GM12878 (cell line): ENCODE measurements at regions not wholly inside any gene's neighbourhood (a gene's known extent, or its start where the extent isn't known, plus 50 kb on each side); places are given as distances from the start of the nearest gene placed in this dataset.

Source experiments
- ATAC-seq: fragments of 200-7000 bp; cut with Tn5 transposase; 3 replicates; pipeline ENCODE4 v1.9.1; 2020; ENCODE audit warnings: mild to moderate bottlenecking, moderate library complexity
- BruUV-seq: library from RNA; stranded (reverse); fragments of 400-500 nt; replicated peaks from 2 replicates; lab custom pipeline; 2021; lab: Mats Ljungman, UMichigan
- CTCF ChIA-PET: fragments of 300-600 bp; sonication (Branson Sonifier 250); formaldehyde crosslinking; extraction: SDS; loops from one replicate; lab custom pipeline; 2021; ENCODE audit warnings: inconsistent platforms; lab: Yijun Ruan, JAX
- POLR2A ChIA-PET: fragments of 350-600 bp; formaldehyde crosslinking; extraction: SDS; loops from one replicate; lab custom pipeline; 2021; ENCODE audit warnings: inconsistent platforms; lab: Charles Lee
- RAD21 ChIA-PET: fragments of 300-600 bp; sonication (Branson Sonifier 250); formaldehyde crosslinking; loops from one replicate; lab custom pipeline; 2023; ENCODE audit warnings: antibody characterized with exemption; ENCODE audit not compliant: unreplicated experiment; lab: Charles Lee
- SMC1A ChIA-PET: fragments of 300-600 bp; sonication (Branson Sonifier 250); formaldehyde crosslinking; loops from one replicate; lab custom pipeline; 2023; ENCODE audit not compliant: unreplicated experiment, uncharacterized antibody; lab: Charles Lee
- DNase-seq: peaks from one replicate; pipeline ENCODE4 v3.0.0-alpha.2; 2011; ENCODE audit warnings: low read depth, low spot score
- FAIRE-seq: peaks from 3 replicates; lab custom pipeline; 2011; peaks lifted over from hg19 to GRCh38; lab: Jason Lieb, UNC
- H2AFZ ChIP-seq: 2 replicates; pipeline ENCODE4 v1.6.0; 2011; ENCODE audit warnings: low read depth, low read length, control low read depth; ENCODE audit not compliant: control insufficient read depth
- H3K27ac ChIP-seq: 2 replicates; pipeline ENCODE4 v1.5.1; 2011; ENCODE audit warnings: control low read depth; ENCODE audit not compliant: control insufficient read depth, insufficient read depth
- H3K27me3 ChIP-seq, 2 experiments: replicated peaks in 1 of 2; 2 replicates each; pipeline versions ENCODE4 v1.6.0 to v1.6.1; 2011; ENCODE audit warnings: low read length in 1 of 2; ENCODE audit not compliant: control insufficient read depth in 2 of 2, insufficient read depth in 2 of 2
- H3K36me3 ChIP-seq, 2 experiments: 2 replicates each; pipeline ENCODE4 v1.5.1; 2011; ENCODE audit warnings: low read length in 1 of 2; ENCODE audit not compliant: control insufficient read depth in 2 of 2, insufficient read depth in 2 of 2
- H3K4me1 ChIP-seq: 2 replicates; pipeline ENCODE4 v1.6.1; 2011; ENCODE audit warnings: mild to moderate bottlenecking, low read length, moderate library complexity, mixed read lengths; ENCODE audit not compliant: control insufficient read depth, insufficient read depth
- H3K4me2 ChIP-seq: 2 replicates; pipeline ENCODE4 v1.6.0; 2011; ENCODE audit warnings: control low read depth; ENCODE audit not compliant: control insufficient read depth, insufficient read depth
- H3K4me3 ChIP-seq: fragments of 200-600 bp; sonication (generic); 2 replicates; pipeline ENCODE4 v1.5.1; 2016
- H3K79me2 ChIP-seq: 2 replicates; pipeline ENCODE4 v1.6.0; 2011; ENCODE audit warnings: low read length; ENCODE audit not compliant: control insufficient read depth, insufficient read depth
- H3K9ac ChIP-seq: 2 replicates; pipeline ENCODE4 v1.8.0; 2011; ENCODE audit warnings: low read length, control low read depth, mixed read lengths; ENCODE audit not compliant: control insufficient read depth, insufficient read depth
- H3K9me3 ChIP-seq: replicated peaks from 3 replicates; pipeline ENCODE4 v1.5.1; 2011; ENCODE audit warnings: mild to moderate bottlenecking, low read length; ENCODE audit not compliant: control insufficient read depth, insufficient read depth
- H4K20me1 ChIP-seq: 2 replicates; pipeline ENCODE4 v1.6.0; 2011; ENCODE audit not compliant: control insufficient read depth, insufficient read depth
- EGR1 ChIP-seq, 2 experiments: IDR thresholded peaks; 1 replicate in 1 of 2; 2 replicates in 1 of 2; pipeline ENCODE4 v1.6.1; 2011 to 2012; ENCODE audit warnings: low read depth in 2 of 2, low read length in 2 of 2, borderline replicate concordance in 1 of 2, mild to moderate bottlenecking in 1 of 2, moderate library complexity in 1 of 2
- FOS ChIP-seq: IDR thresholded peaks from 3 replicates; pipeline ENCODE4 v1.6.1; 2011; ENCODE audit warnings: borderline replicate concordance; ENCODE audit not compliant: insufficient read length; ENCODE audit errors: extremely low read depth
- HDGF ChIP-seq: fragments of 450-650 bp; IDR thresholded peaks from 2 replicates; pipeline ENCODE4 v1.6.1; 2016; ENCODE audit warnings: antibody characterized with exemption
- IRF5 ChIP-seq: fragments of 450-650 bp; IDR thresholded peaks from 2 replicates; pipeline ENCODE4 v1.6.1; 2017; ENCODE audit warnings: borderline replicate concordance
- NR2C2 ChIP-seq: IDR thresholded peaks from 2 replicates; pipeline ENCODE4 v1.6.1; 2011; ENCODE audit warnings: borderline replicate concordance, low read depth; ENCODE audit not compliant: control insufficient read depth, insufficient read length
- TCF3 ChIP-seq: IDR thresholded peaks from 2 replicates; pipeline ENCODE4 v1.6.1; 2012; ENCODE audit warnings: low read depth, mild to moderate bottlenecking, low read length, borderline replicate concordance; ENCODE audit not compliant: insufficient read depth
- ZSCAN29 ChIP-seq: fragments of 450-650 bp; IDR thresholded peaks from 2 replicates; pipeline ENCODE4 v1.6.1; 2017; ENCODE audit warnings: mild to moderate bottlenecking, moderate library complexity
- WGBS: methylation state at CpG from one replicate; pipeline ENCODE4 v1.1.6; 2016; ENCODE audit warnings: low lambda C conversion rate; ENCODE audit not compliant: insufficient replicate concordance, insufficient coverage; ENCODE audit errors: missing lambda C conversion rate; 5-methylcytosine and 5-hydroxymethylcytosine counted together
- in situ Hi-C: fragments of 300-500 bp; cut with MboI; formaldehyde crosslinking; loops from 9 replicates; pipeline ENCODE4 v1.14.3; 2018; ENCODE audit warnings: mixed read lengths
- intact Hi-C: fragments of 100-400 bp; cut with micrococcal nuclease; formaldehyde crosslinking; loops from one replicate; pipeline ENCODE4 v1.14.2; 2022; ENCODE audit not compliant: unreplicated experiment
- TF ChIP-seq, protein P1 (sequence below): fragments of 450-650 bp; formaldehyde crosslinking; IDR thresholded peaks from 2 replicates; pipeline ENCODE4 v1.5.0; 2022; ENCODE audit warnings: mild to moderate bottlenecking, missing genetic modification characterization
- TF ChIP-seq, protein P2 (sequence below): IDR thresholded peaks from 2 replicates; pipeline ENCODE4 v1.6.1; 2012; ENCODE audit warnings: mild to moderate bottlenecking, low read depth, low read length

- Histone ChIP-seq H3K4me3 (no peak overlapping the region), H3K79me2 (no peaks in the 10 kb centered on the region), H3K36me3 (no peaks in the 10 kb centered on the region), H3K27ac (no peak overlapping the region), H3K9ac (no peak overlapping the region), H3K9me3 (no peaks in the 10 kb centered on the region; the same call in 2 of the 3 replicates), H3K4me1 (no peaks in the 10 kb centered on the region), H3K4me2 (no peak overlapping the region), H2AFZ (no peak overlapping the region), H4K20me1 (no peaks in the 10 kb centered on the region), H3K27me3 (no peaks in the 10 kb centered on the region)
- BruUV-seq, result no TSS peak
- no peak for DNase-seq
- ChIA-PET POLR2A (no interaction called here), CTCF (no interaction called here), SMC1A (no interaction called here), RAD21 (no interaction called here)
- no peak for FAIRE-seq
- 63% methylated on average over 17 of the region's 17 CpGs for WGBS
- TF ChIP-seq EGR1 (IDR thresholded peaks at IDR 0.05; ENCODE audit: borderline replicate concordance in 1 of 2, low read depth in 2 of 2, low read length in 2 of 2) (no peak), TCF3 (no peak), ZSCAN29 (no peak), FOS (no peak), NR2C2 (no peak), HDGF (no peak), IRF5 (no peak)
- TF ChIP-seq, protein P1, sequence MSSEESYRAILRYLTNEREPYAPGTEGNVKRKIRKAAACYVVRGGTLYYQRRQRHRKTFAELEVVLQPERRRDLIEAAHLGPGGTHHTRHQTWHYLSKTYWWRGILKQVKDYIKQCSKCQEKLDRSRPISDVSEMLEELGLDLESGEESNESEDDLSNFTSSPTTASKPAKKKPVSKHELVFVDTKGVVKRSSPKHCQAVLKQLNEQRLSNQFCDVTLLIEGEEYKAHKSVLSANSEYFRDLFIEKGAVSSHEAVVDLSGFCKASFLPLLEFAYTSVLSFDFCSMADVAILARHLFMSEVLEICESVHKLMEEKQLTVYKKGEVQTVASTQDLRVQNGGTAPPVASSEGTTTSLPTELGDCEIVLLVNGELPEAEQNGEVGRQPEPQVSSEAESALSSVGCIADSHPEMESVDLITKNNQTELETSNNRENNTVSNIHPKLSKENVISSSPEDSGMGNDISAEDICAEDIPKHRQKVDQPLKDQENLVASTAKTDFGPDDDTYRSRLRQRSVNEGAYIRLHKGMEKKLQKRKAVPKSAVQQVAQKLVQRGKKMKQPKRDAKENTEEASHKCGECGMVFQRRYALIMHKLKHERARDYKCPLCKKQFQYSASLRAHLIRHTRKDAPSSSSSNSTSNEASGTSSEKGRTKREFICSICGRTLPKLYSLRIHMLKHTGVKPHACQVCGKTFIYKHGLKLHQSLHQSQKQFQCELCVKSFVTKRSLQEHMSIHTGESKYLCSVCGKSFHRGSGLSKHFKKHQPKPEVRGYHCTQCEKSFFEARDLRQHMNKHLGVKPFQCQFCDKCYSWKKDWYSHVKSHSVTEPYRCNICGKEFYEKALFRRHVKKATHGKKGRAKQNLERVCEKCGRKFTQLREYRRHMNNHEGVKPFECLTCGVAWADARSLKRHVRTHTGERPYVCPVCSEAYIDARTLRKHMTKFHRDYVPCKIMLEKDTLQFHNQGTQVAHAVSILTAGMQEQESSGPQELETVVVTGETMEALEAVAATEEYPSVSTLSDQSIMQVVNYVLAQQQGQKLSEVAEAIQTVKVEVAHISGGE (CRISPR knock-in tag), result no peak
- TF ChIP-seq, protein P2, sequence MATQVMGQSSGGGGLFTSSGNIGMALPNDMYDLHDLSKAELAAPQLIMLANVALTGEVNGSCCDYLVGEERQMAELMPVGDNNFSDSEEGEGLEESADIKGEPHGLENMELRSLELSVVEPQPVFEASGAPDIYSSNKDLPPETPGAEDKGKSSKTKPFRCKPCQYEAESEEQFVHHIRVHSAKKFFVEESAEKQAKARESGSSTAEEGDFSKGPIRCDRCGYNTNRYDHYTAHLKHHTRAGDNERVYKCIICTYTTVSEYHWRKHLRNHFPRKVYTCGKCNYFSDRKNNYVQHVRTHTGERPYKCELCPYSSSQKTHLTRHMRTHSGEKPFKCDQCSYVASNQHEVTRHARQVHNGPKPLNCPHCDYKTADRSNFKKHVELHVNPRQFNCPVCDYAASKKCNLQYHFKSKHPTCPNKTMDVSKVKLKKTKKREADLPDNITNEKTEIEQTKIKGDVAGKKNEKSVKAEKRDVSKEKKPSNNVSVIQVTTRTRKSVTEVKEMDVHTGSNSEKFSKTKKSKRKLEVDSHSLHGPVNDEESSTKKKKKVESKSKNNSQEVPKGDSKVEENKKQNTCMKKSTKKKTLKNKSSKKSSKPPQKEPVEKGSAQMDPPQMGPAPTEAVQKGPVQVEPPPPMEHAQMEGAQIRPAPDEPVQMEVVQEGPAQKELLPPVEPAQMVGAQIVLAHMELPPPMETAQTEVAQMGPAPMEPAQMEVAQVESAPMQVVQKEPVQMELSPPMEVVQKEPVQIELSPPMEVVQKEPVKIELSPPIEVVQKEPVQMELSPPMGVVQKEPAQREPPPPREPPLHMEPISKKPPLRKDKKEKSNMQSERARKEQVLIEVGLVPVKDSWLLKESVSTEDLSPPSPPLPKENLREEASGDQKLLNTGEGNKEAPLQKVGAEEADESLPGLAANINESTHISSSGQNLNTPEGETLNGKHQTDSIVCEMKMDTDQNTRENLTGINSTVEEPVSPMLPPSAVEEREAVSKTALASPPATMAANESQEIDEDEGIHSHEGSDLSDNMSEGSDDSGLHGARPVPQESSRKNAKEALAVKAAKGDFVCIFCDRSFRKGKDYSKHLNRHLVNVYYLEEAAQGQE, result no peak
- intact Hi-C loops (no loop called here), in situ Hi-C loops (no loop called here)
- ATAC-seq, result no peak
Measured at GRCh38 chr22:49100773-49101172, 726.9 kb downstream of the BRD1 start.
